ENCODE measurements at regions not wholly inside any gene's neighbourhood (a gene's known extent, or its start where the extent isn't known, plus 50 kb on each side); places are given as distances from the start of the nearest gene placed in this dataset.

DNA sequence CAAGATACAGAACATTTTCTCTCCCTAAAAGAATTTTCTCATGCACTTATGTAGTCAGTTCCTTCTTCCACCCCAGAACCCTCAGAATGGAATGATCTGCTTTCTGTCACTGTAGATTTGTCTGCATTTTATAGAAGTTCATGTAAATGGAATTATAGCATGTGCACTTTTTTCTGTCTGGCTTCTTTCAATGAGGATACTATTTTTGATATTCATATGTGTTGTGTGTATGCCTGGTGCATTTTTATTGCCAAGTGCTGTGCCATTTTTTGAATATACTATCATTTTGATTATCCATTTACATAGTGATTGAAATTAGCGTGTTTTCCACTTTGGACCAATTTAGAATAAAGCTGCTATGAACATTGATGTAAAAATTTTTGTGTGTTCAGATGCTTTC lies 156.6 kb upstream of the ALCAM start:
- Histone ChIP-seq H4K91ac (ENCODE audit: insufficient read length, low read depth, low read length) (no peak overlapping the region), H3K23me2 (ENCODE audit: insufficient read length, low read depth, low read length, poor library complexity, severe bottlenecking) (no peaks in the 10 kb centered on the region), H3T11ph (ENCODE audit: low read length) (no peak overlapping the region), H3K4ac (ENCODE audit: low read depth, low read length) (no peak overlapping the region), H3K14ac (ENCODE audit: insufficient read depth, low read length) (no peak overlapping the region), H3K23ac (ENCODE audit: insufficient read length, low read depth, low read length) (no peak overlapping the region), H2AFZ (ENCODE audit: low read length) (no peak overlapping the region), H2BK20ac (ENCODE audit: low read depth, low read length, poor library complexity, severe bottlenecking) (no peak overlapping the region), H4K5ac (ENCODE audit: insufficient read length, low read depth, low read length) (no peak overlapping the region), H2BK12ac (ENCODE audit: insufficient read length, low read depth, low read length) (no peak overlapping the region), H3K27ac (ENCODE audit: insufficient read length, low read depth, low read length) (no peak overlapping the region), H3K9ac (ENCODE audit: extremely low read depth, insufficient read length, low read length) (no peak overlapping the region), H3K4me1 (ENCODE audit: insufficient read depth, low read length) (no peaks in the 10 kb centered on the region), H3K79me1 (ENCODE audit: insufficient read depth, low read depth, low read length, poor library complexity, severe bottlenecking) (no peaks in the 10 kb centered on the region), H4K20me1 (ENCODE audit: control insufficient read depth, insufficient read depth, insufficient read length) (no peaks in the 10 kb centered on the region), H4K8ac (replicated peaks; ENCODE audit: insufficient read length, low read depth, low read length) (no peak overlapping the region), H3K4me2 (ENCODE audit: insufficient read depth, insufficient read length, low read length) (no peak overlapping the region), H3K79me2 (ENCODE audit: insufficient read depth, low read length) (no peaks in the 10 kb centered on the region), H2AK5ac (ENCODE audit: insufficient read length, low read length) (no peak overlapping the region), H2BK5ac (ENCODE audit: insufficient read length, low read length) (no peak overlapping the region), H3K9me3 (ENCODE audit: control insufficient read depth, low read depth, low read length) (no peaks in the 10 kb centered on the region), H3K18ac (ENCODE audit: insufficient read length, low read depth, low read length) (no peak overlapping the region), H2BK120ac (ENCODE audit: low read depth, low read length, poor library complexity, severe bottlenecking) (no peak overlapping the region), H2BK15ac (ENCODE audit: low read depth, low read length) (no peak overlapping the region), H3K27me3 (ENCODE audit: insufficient read depth, low read length) (no peaks in the 10 kb centered on the region), H3K56ac (ENCODE audit: insufficient read length, low read depth, low read length) (no peak overlapping the region)
- no peak overlapping the region for H3K4me3 Mint-ChIP-seq
- no peaks in the 10 kb centered on the region for H3K4me1 Mint-ChIP-seq
- H3K27ac Mint-ChIP-seq: no peak overlapping the region
- no peaks in the 10 kb centered on the region for H3K27me3 Mint-ChIP-seq (ENCODE audit: low read depth)
- H3K9me3 Mint-ChIP-seq: no peaks in the 10 kb centered on the region
- no peak for DNase-seq
- WGBS (ENCODE audit: extremely low coverage, insufficient read length, low lambda C conversion rate): no CpG with 5 or more reads among the region's 1 CpG
- no peak for TF ChIP-seq CTCF (conservative IDR thresholded peaks at IDR 0.05)
- H3K36me3 Mint-ChIP-seq (ENCODE audit: insufficient read depth in 1 of 3, low read depth in 3 of 3): no peaks in the 10 kb centered on the region
